ENCODE measurements at regions not wholly inside any gene's neighbourhood (a gene's known extent, or its start where the extent isn't known, plus 50 kb on each side); places are given as distances from the start of the nearest gene placed in this dataset.
"Not testable (repeated sequence)": the region's sequence is repeated elsewhere in the genome, so short reads cannot be mapped to it uniquely, and the experiment has no call there.

GRCh38 chr12:47377414-47378221 is 297.9 kb upstream of the AMIGO2 start:
- DNase-seq (ENCODE audit: low read depth, low spot score): peak; percentile 95

- peak; percentile 26 for DNase-seq (ENCODE audit: low read depth, low spot score)
Observed at GRCh38 chr12:47376927-47377326, 297.2 kb upstream of the AMIGO2 start.

GRCh38 chr12:47373554-47374150 is 293.9 kb upstream of the AMIGO2 start:
- no peak for DNase-seq (ENCODE audit: low read depth, low spot score)

- DNase-seq (ENCODE audit: low read depth, low spot score): no peak
Observed at GRCh38 chr12:47370421-47370820, 290.7 kb upstream of the AMIGO2 start.

- DNase-seq (ENCODE audit: low read depth, low spot score): no peak
Observed at GRCh38 chr12:47369085-47369484, 289.3 kb upstream of the AMIGO2 start.

GRCh38 chr12:47367912-47368537 is 288.3 kb upstream of the AMIGO2 start:
- DNase-seq (ENCODE audit: low read depth, low spot score): no peak

GRCh38 chr12:47366579-47366978 is 286.8 kb upstream of the AMIGO2 start:
- no peak for DNase-seq (ENCODE audit: low read depth, low spot score)

GRCh38 chr12:47366157-47366556 is 286.4 kb upstream of the AMIGO2 start:
- no peak for DNase-seq (ENCODE audit: low read depth, low spot score)

GRCh38 chr12:47365443-47366076 is 285.8 kb upstream of the AMIGO2 start:
- not testable (repeated sequence) for DNase-seq (ENCODE audit: low read depth, low spot score)

GRCh38 chr12:47364261-47364660 is 284.5 kb upstream of the AMIGO2 start:
- DNase-seq (ENCODE audit: low read depth, low spot score): no peak

GRCh38 chr12:47362126-47362705 is 282.5 kb upstream of the AMIGO2 start:
- no peak for DNase-seq (ENCODE audit: low read depth, low spot score)

- no peak for DNase-seq (ENCODE audit: low read depth, low spot score)
Observed at GRCh38 chr12:47361389-47362021, 281.7 kb upstream of the AMIGO2 start.

- no peak for DNase-seq (ENCODE audit: low read depth, low spot score)
Observed at GRCh38 chr12:47360771-47361388, 281.1 kb upstream of the AMIGO2 start.

- DNase-seq (ENCODE audit: low read depth, low spot score): no peak
Observed at GRCh38 chr12:47360093-47360480, 280.3 kb upstream of the AMIGO2 start.

GRCh38 chr12:47359310-47360092 is 279.7 kb upstream of the AMIGO2 start:
- DNase-seq (ENCODE audit: low read depth, low spot score): no peak

- not testable (repeated sequence) for DNase-seq (ENCODE audit: low read depth, low spot score)
Observed at GRCh38 chr12:47357006-47357405, 277.2 kb upstream of the AMIGO2 start.

- DNase-seq (ENCODE audit: low read depth, low spot score): no peak
Observed at GRCh38 chr12:47356129-47356700, 276.5 kb upstream of the AMIGO2 start.

GRCh38 chr12:47353508-47353907 is 273.7 kb upstream of the AMIGO2 start:
- DNase-seq (ENCODE audit: low read depth, low spot score): no peak

- no peak for DNase-seq (ENCODE audit: low read depth, low spot score)
Observed at GRCh38 chr12:47352067-47352466, 272.3 kb upstream of the AMIGO2 start.

- DNase-seq (ENCODE audit: low read depth, low spot score): no peak
Observed at GRCh38 chr12:47351526-47351925, 271.8 kb upstream of the AMIGO2 start.
